H9 (cell line): ENCODE measurements at regions not wholly inside any gene's neighbourhood (a gene's known extent, or its start where the extent isn't known, plus 50 kb on each side); places are given as distances from the start of the nearest gene placed in this dataset.

Source experiments
- DNase-seq: peaks from one replicate; pipeline ENCODE4 v3.0.0-alpha.2; 2017
- H2AFZ ChIP-seq: one replicate; pipeline ENCODE4 v1.6.1; 2013; ENCODE audit warnings: mild to moderate bottlenecking, low read length, control low read depth, moderate library complexity
- H2AK5ac ChIP-seq: 2 replicates; pipeline ENCODE4 v1.6.1; 2013; ENCODE audit warnings: low read length, control low read depth, mixed read lengths; ENCODE audit not compliant: insufficient read length
- H2BK120ac ChIP-seq: one replicate; pipeline ENCODE4 v1.6.1; 2013; ENCODE audit warnings: low read depth, mild to moderate bottlenecking, low read length, control low read depth, inconsistent platforms; ENCODE audit not compliant: poor library complexity, severe bottlenecking
- H2BK12ac ChIP-seq: 2 replicates; pipeline ENCODE4 v1.6.1; 2013; ENCODE audit warnings: low read length, control low read depth, mixed read lengths, low read depth; ENCODE audit not compliant: insufficient read length
- H2BK15ac ChIP-seq: 2 replicates; pipeline ENCODE4 v1.6.1; 2013; ENCODE audit warnings: low read depth, low read length, control low read depth
- H2BK20ac ChIP-seq: one replicate; pipeline ENCODE4 v1.6.1; 2013; ENCODE audit warnings: low read depth, mild to moderate bottlenecking, low read length, control low read depth, inconsistent platforms; ENCODE audit not compliant: poor library complexity, severe bottlenecking
- H2BK5ac ChIP-seq: 2 replicates; pipeline ENCODE4 v1.6.1; 2013; ENCODE audit warnings: low read length, control low read depth, mixed read lengths; ENCODE audit not compliant: insufficient read length
- H3K14ac ChIP-seq: 2 replicates; pipeline ENCODE4 v1.6.1; 2013; ENCODE audit warnings: low read length, control low read depth; ENCODE audit not compliant: insufficient read depth
- H3K18ac ChIP-seq: 2 replicates; pipeline ENCODE4 v1.6.1; 2013; ENCODE audit warnings: low read depth, mild to moderate bottlenecking, mixed read lengths, low read length, control low read depth; ENCODE audit not compliant: insufficient read length
- H3K23ac ChIP-seq: 2 replicates; pipeline ENCODE4 v1.6.1; 2013; ENCODE audit warnings: low read length, control low read depth, mixed read lengths, low read depth; ENCODE audit not compliant: insufficient read length
- H3K23me2 ChIP-seq: 2 replicates; pipeline ENCODE4 v1.6.1; 2013; ENCODE audit warnings: low read depth, mild to moderate bottlenecking, mixed read lengths, low read length, control low read depth; ENCODE audit not compliant: insufficient read length, poor library complexity, severe bottlenecking
- H3K27ac ChIP-seq: 2 replicates; pipeline ENCODE4 v1.5.1; 2013; ENCODE audit warnings: low read length, control low read depth, mixed read lengths, low read depth; ENCODE audit not compliant: insufficient read length
- H3K27me3 ChIP-seq: 2 replicates; pipeline ENCODE4 v1.6.1; 2013; ENCODE audit warnings: low read length, control low read depth, inconsistent platforms; ENCODE audit not compliant: insufficient read depth
- H3K4ac ChIP-seq: 2 replicates; pipeline ENCODE4 v1.6.1; 2013; ENCODE audit warnings: low read depth, mild to moderate bottlenecking, control low read depth, inconsistent platforms, low read length, moderate library complexity
- H3K4me1 ChIP-seq: 2 replicates; pipeline ENCODE4 v1.6.1; 2013; ENCODE audit warnings: low read length, control low read depth, inconsistent platforms; ENCODE audit not compliant: insufficient read depth
- H3K4me2 ChIP-seq: 2 replicates; pipeline ENCODE4 v1.6.1; 2013; ENCODE audit warnings: low read length, control low read depth, mixed read lengths; ENCODE audit not compliant: insufficient read length, insufficient read depth
- H3K56ac ChIP-seq: 2 replicates; pipeline ENCODE4 v1.6.1; 2013; ENCODE audit warnings: low read depth, mild to moderate bottlenecking, mixed read lengths, low read length, control low read depth; ENCODE audit not compliant: insufficient read length
- H3K79me1 ChIP-seq: 2 replicates; pipeline ENCODE4 v1.6.1; 2013; ENCODE audit warnings: low read depth, mild to moderate bottlenecking, moderate library complexity, low read length, control low read depth, inconsistent platforms; ENCODE audit not compliant: insufficient read depth, poor library complexity, severe bottlenecking
- H3K79me2 ChIP-seq: 2 replicates; pipeline ENCODE4 v1.6.1; 2013; ENCODE audit warnings: low read length, control low read depth, inconsistent platforms; ENCODE audit not compliant: insufficient read depth
- H3K9ac ChIP-seq: 2 replicates; pipeline ENCODE4 v1.6.1; 2013; ENCODE audit warnings: low read length, control low read depth, mixed read lengths; ENCODE audit not compliant: insufficient read length; ENCODE audit errors: extremely low read depth
- H3K9me3 ChIP-seq: one replicate; pipeline ENCODE4 v1.6.1; 2013; ENCODE audit warnings: low read depth, low read length, inconsistent platforms; ENCODE audit not compliant: control insufficient read depth
- H3T11ph ChIP-seq: one replicate; pipeline ENCODE4 v1.6.1; 2013; ENCODE audit warnings: mild to moderate bottlenecking, low read length, control low read depth, inconsistent platforms
- H4K20me1 ChIP-seq: one replicate; pipeline ENCODE4 v1.6.1; 2013; ENCODE audit not compliant: control insufficient read depth, insufficient read length, insufficient read depth
- H4K5ac ChIP-seq: 2 replicates; pipeline ENCODE4 v1.6.1; 2013; ENCODE audit warnings: low read depth, mild to moderate bottlenecking, mixed read lengths, low read length, control low read depth; ENCODE audit not compliant: insufficient read length
- H4K8ac ChIP-seq: replicated peaks from 2 replicates; pipeline ENCODE4 v1.6.1; 2013; ENCODE audit warnings: low read length, control low read depth, mixed read lengths, low read depth; ENCODE audit not compliant: insufficient read length
- H4K91ac ChIP-seq: 2 replicates; pipeline ENCODE4 v1.6.1; 2013; ENCODE audit warnings: low read depth, mild to moderate bottlenecking, moderate library complexity, mixed read lengths, low read length, control low read depth; ENCODE audit not compliant: insufficient read length
- H3K27ac Mint-ChIP-seq, 3 experiments: 2 replicates in 2 of 3; 3 replicates in 1 of 3; pipeline ENCODE4 v1.8.0; 2020 to 2021; ENCODE audit warnings: mixed read lengths in 3 of 3, mild to moderate bottlenecking in 1 of 3, moderate library complexity in 1 of 3
- H3K27me3 Mint-ChIP-seq: 2 replicates; pipeline ENCODE4 v1.8.0; 2021; ENCODE audit warnings: low read depth, mild to moderate bottlenecking, moderate library complexity, mixed read lengths
- H3K36me3 Mint-ChIP-seq, 3 experiments: 2 replicates in 2 of 3; 3 replicates in 1 of 3; pipeline ENCODE4 v1.8.0; 2020 to 2021; ENCODE audit warnings: low read depth in 3 of 3, mixed read lengths in 3 of 3; ENCODE audit not compliant: insufficient read depth in 1 of 3
- H3K4me1 Mint-ChIP-seq, 2 experiments: 2 replicates each; pipeline ENCODE4 v1.8.0; 2020; ENCODE audit warnings: mixed read lengths in 2 of 2
- H3K4me3 Mint-ChIP-seq, 2 experiments: 2 replicates in 1 of 2; 3 replicates in 1 of 2; pipeline ENCODE4 v1.8.0; 2020 to 2021; ENCODE audit warnings: mild to moderate bottlenecking in 2 of 2, mixed read lengths in 2 of 2, moderate library complexity in 1 of 2
- H3K9me3 Mint-ChIP-seq, 2 experiments: 2 replicates in 1 of 2; 3 replicates in 1 of 2; pipeline ENCODE4 v1.8.0; 2020; ENCODE audit warnings: mild to moderate bottlenecking in 2 of 2, mixed read lengths in 2 of 2, moderate library complexity in 1 of 2
- WGBS: extraction: QIAGEN DNeasy Blood & Tissue Kit; methylation state at CpG from one replicate; pipeline ENCODE4 v1.1.7; 2013; ENCODE audit warnings: missing lambda C conversion rate, low lambda C conversion rate, mixed read lengths; ENCODE audit not compliant: insufficient read length; ENCODE audit errors: extremely low coverage; 5-methylcytosine and 5-hydroxymethylcytosine counted together
- TF ChIP-seq, protein P1 (sequence below): fragments of 200-600 bp; sonication (generic); conservative IDR thresholded peaks from 3 replicates; pipeline ENCODE4 v1.8.0; 2021; ENCODE audit warnings: antibody characterized with exemption, mild to moderate bottlenecking

DNA sequence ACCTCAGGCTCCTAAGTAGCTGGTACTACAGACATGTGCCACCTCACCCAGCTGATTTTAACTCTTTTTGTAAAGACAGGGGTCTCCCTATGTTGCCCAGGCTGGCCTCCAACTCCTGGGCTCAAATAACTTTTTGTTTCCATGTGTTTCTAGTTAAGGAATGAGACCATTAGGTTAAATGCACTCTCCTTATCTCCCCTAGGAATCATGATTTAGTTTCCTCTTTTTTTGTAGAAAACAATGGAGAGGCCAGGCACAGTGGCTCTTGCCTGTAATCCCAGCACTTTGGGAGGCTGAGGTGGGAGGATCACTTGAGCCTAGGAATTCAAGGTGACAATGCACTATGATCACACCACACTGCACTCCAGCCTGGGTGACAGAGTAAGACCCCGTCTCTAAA is 198.8 kb upstream of the C2CD4B start:
- Histone ChIP-seq H2BK5ac (no peak overlapping the region), H3K4me2 (no peak overlapping the region)
- no peak overlapping the region for H3K4me3 Mint-ChIP-seq

More for the DNA sequence above, 198.8 kb upstream of the C2CD4B start:
- no peaks in the 10 kb centered on the region for H4K20me1 ChIP-seq
- DNase-seq = no peak
- H2BK15ac ChIP-seq = no peak overlapping the region
- no peak overlapping the region for H4K5ac ChIP-seq
- no peak overlapping the region for H2AK5ac ChIP-seq
- no peaks in the 10 kb centered on the region for H3K27me3 ChIP-seq
- Mint-ChIP-seq H3K4me1 (no peaks in the 10 kb centered on the region), H3K27me3 (peaks cover 2% of the 10 kb centered on the region), H3K9me3 (no peaks in the 10 kb centered on the region; a peak in 1 of 5 replicates), H3K27ac (no peak overlapping the region), H3K36me3 (no peaks in the 10 kb centered on the region)
- no peak overlapping the region for H3K9ac ChIP-seq
- no peak overlapping the region for H3K18ac ChIP-seq
- H4K91ac ChIP-seq = no peak overlapping the region
- H3K56ac ChIP-seq = no peak overlapping the region
- no peak overlapping the region for H4K8ac ChIP-seq
- H3K4me1 ChIP-seq = no peaks in the 10 kb centered on the region
- no peak overlapping the region for H3T11ph ChIP-seq
- no peak overlapping the region for H3K4ac ChIP-seq
- TF ChIP-seq, protein P1, sequence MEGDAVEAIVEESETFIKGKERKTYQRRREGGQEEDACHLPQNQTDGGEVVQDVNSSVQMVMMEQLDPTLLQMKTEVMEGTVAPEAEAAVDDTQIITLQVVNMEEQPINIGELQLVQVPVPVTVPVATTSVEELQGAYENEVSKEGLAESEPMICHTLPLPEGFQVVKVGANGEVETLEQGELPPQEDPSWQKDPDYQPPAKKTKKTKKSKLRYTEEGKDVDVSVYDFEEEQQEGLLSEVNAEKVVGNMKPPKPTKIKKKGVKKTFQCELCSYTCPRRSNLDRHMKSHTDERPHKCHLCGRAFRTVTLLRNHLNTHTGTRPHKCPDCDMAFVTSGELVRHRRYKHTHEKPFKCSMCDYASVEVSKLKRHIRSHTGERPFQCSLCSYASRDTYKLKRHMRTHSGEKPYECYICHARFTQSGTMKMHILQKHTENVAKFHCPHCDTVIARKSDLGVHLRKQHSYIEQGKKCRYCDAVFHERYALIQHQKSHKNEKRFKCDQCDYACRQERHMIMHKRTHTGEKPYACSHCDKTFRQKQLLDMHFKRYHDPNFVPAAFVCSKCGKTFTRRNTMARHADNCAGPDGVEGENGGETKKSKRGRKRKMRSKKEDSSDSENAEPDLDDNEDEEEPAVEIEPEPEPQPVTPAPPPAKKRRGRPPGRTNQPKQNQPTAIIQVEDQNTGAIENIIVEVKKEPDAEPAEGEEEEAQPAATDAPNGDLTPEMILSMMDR = no peak
- no peak overlapping the region for H2BK120ac ChIP-seq
- H3K14ac ChIP-seq = no peak overlapping the region
- no peak overlapping the region for H3K27ac ChIP-seq
- H3K9me3 ChIP-seq = no peaks in the 10 kb centered on the region
- H3K23ac ChIP-seq = no peak overlapping the region
- no peak overlapping the region for H2AFZ ChIP-seq
- no peak overlapping the region for H2BK20ac ChIP-seq
- no peaks in the 10 kb centered on the region for H3K79me1 ChIP-seq
- H2BK12ac ChIP-seq = no peak overlapping the region
- no CpG with 5 or more reads among the region's 1 CpG for WGBS
- no peaks in the 10 kb centered on the region for H3K79me2 ChIP-seq
- no peaks in the 10 kb centered on the region for H3K23me2 ChIP-seq
